ENCODE measurements at regions not wholly inside any gene's neighbourhood (a gene's known extent, or its start where the extent isn't known, plus 50 kb on each side); places are given as distances from the start of the nearest gene placed in this dataset.

DNA sequence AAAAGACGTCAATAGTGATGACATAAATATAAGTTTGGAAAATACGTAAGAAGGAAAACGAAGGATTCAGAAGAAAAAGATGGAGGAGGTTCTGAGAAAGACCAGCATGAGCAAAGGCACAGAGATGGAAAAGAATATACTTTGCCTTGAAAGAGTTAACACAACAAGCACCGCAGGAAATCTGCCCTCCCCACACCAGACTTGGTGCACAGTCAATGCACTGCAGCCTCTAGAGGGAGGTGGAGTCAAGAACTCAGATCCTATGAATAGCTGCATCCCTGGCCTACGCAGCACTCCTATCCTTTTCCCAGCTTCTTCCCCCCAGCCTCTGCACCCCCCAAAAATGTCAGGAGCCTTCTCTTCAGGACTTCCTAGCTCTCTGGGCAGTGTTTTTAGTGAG lies 1370.6 kb upstream of the LRRTM3 start:
- TF ChIP-seq, protein P1, sequence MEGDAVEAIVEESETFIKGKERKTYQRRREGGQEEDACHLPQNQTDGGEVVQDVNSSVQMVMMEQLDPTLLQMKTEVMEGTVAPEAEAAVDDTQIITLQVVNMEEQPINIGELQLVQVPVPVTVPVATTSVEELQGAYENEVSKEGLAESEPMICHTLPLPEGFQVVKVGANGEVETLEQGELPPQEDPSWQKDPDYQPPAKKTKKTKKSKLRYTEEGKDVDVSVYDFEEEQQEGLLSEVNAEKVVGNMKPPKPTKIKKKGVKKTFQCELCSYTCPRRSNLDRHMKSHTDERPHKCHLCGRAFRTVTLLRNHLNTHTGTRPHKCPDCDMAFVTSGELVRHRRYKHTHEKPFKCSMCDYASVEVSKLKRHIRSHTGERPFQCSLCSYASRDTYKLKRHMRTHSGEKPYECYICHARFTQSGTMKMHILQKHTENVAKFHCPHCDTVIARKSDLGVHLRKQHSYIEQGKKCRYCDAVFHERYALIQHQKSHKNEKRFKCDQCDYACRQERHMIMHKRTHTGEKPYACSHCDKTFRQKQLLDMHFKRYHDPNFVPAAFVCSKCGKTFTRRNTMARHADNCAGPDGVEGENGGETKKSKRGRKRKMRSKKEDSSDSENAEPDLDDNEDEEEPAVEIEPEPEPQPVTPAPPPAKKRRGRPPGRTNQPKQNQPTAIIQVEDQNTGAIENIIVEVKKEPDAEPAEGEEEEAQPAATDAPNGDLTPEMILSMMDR (IDR thresholded peaks at IDR 0.05): no peak
- no peak for TF ChIP-seq POLR2A (IDR thresholded peaks at IDR 0.05)
